Glomerular visceral epithelial cell (primary cell): ENCODE measurements at regions not wholly inside any gene's neighbourhood (a gene's known extent, or its start where the extent isn't known, plus 50 kb on each side); places are given as distances from the start of the nearest gene placed in this dataset.
A peak's percentile ranks its signal among the peaks of the same experiment; 100 is the strongest.
"Not testable (repeated sequence)": the region's sequence is repeated elsewhere in the genome, so short reads cannot be mapped to it uniquely, and the experiment has no call there.

Experiments used
- DNase-seq: peaks from one replicate; pipeline ENCODE4 v3.0.0-alpha.2; 2016; ENCODE audit errors: extremely low spot score

DNA sequence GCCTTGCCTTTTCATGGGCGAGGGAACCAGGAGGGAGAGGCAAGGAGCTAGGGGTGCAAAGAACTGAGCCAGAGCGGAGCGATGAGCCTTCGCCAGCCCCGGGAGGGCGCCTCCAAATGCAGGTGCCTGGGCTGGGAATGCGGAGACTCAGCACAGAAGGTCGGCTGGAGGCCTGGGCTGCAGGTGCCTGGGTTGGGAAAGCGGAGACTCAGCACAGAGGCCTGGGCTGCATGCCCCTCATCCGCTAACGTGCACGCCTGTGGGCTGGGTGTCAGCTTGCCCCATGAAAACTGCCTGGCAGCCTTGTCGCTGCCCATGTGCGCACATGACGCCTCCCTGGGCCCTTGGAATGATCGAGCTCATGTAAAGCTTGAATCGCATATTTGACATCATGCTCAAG is 51.8 kb downstream of the POM121L12 start:
- DNase-seq: no peak

GRCh38 chr7:53094191-53094590 is 58.8 kb downstream of the POM121L12 start:
- DNase-seq: no peak

GRCh38 chr7:53094827-53095226 is 59.4 kb downstream of the POM121L12 start:
- no peak for DNase-seq

- DNase-seq: no peak
These were observed 60.5 kb downstream of the POM121L12 start for GRCh38 chr7:53095731-53096501.

- DNase-seq: no peak
These were observed 64.7 kb downstream of the POM121L12 start for GRCh38 chr7:53100091-53100490.

DNA sequence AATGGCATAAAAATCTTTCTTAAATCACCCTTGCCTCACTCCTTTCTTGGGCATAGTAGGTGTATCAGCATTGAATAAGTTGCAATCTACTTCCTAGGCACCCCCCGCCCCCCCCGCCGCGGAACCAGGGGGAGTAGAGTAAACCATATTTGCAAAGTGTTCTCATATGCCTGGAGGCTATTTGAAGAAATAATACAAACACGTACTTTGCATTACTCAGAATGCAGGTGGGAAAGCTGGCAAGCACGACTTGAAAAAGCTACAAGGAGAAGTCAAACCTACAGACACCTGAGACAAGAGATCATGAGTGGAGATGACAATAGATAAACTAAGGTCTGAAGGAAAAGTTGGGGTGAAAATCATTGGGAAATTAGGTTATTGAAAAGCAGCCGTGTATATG is 65.6 kb downstream of the POM121L12 start:
- DNase-seq: no peak

GRCh38 chr7:53110425-53110824 is 75.0 kb downstream of the POM121L12 start:
- no peak for DNase-seq

GRCh38 chr7:53111031-53111430 is 75.6 kb downstream of the POM121L12 start:
- DNase-seq: no peak

DNA sequence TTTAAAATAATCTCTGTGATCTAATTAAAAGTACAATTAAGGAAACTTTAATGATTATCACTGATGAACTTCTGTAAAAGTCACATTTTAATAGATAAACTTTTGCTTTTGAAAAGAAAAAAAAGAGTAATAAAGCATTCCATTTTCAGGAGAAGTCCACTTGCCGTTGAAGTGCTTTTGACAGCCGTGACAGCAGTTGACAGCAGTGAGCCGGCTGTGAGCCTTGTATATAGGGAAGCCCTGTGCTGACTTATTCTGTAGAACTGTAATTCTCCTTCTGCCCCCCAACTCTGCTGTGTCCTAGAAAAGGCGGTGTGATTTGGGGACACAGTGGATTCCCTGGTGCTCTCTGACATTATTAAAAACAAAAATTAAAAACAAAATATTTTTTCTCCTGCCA is 78.0 kb downstream of the POM121L12 start:
- DNase-seq: no peak

DNA sequence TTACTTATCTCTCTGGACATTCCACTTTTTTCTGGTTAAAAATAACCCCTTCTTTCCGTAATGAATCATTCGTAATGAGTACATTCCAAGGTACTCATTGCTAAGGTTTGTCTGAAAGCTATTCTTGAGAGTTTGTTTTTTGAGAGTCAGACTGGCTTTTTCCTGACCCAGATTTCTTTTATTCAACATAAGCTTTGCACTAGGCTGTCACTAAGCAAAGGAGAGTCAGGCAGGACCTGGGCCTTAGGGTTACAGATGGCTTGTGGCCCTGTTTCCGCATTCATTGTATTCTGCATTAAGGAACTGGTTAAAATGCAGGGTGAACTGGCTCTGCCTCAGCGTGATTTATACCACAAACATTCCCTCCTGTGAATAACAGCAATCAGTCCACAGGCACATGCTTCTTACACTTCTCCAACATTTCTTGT is 84.1 kb downstream of the POM121L12 start:
- peak; percentile 3 for DNase-seq

DNA sequence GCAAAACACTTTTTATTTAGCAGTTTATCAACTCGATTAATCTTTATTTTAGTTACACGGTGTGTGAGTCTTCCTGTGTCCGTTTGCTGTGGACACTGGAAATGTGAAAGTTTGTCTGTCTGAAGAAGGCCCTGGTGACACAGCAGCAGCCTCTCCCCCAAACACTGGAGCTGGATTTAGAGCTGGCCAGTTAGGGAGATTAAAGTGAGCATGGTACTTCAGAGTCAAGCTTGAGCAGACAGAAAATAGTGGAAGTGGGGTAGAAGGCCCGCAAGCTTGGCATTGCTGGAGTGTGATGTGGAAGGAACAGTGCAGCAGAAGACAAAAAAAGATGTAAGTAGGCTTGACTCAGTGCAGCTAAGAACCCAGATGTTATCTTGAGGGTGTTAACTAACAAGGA is 85.9 kb downstream of the POM121L12 start:
- DNase-seq: no peak

GRCh38 chr7:53131697-53132096 is 96.3 kb downstream of the POM121L12 start:
- no peak for DNase-seq

- no peak for DNase-seq
These were observed 116.1 kb downstream of the POM121L12 start for GRCh38 chr7:53151496-53151895.

GRCh38 chr7:53187184-53187583 is 151.8 kb downstream of the POM121L12 start:
- not testable (repeated sequence) for DNase-seq

DNA sequence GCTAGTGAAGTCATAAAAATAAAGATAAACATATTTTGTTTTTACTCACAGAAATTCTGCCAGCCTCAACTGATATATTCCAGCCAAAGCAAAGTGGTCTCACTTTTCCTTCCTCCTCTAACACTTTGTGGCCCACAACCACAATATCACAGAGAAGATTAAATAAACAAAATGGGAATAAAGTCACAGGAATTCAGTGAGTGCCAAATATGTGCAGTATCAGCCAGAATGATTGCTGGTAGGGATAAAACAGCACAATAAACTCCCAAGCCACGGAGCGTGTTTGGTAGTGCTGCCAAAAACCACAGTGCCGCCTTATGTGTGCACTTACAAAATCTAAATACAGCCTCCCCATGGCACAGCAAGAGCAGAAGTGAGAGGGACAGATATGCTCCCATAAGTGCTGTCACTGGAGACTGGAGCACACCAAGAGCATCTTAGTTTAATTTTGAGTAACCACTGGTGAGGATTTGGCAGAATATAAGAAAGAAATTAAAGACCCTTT is 155.8 kb downstream of the POM121L12 start:
- DNase-seq: no peak

DNA sequence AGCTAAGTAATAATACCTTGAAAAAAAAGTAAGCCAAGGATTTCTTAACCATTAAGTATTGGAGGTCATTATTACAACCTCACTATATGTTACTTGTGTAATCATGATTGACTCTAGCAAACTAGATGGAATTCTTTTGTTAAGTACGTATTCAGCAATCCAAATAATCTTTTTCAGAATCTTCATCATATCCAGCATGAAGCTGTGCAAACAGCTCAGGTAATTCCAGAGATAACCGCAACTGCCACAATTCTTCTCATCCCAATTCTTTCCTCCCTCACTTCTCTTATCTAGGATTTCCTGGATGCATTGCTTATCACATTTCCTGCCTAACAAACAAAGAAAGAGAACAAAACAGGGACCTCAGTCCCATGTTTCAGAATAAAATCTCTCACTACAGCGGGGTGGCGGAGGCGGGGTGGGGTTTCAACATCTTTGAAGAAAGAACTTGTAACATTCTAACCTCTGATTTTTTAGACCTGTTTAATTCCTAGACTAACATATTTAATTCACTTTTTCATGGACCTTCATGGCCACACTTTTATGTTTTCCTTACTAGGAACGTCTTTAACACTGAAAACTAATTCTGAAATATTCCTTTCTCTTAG is 156.5 kb downstream of the POM121L12 start:
- no peak for DNase-seq

DNA sequence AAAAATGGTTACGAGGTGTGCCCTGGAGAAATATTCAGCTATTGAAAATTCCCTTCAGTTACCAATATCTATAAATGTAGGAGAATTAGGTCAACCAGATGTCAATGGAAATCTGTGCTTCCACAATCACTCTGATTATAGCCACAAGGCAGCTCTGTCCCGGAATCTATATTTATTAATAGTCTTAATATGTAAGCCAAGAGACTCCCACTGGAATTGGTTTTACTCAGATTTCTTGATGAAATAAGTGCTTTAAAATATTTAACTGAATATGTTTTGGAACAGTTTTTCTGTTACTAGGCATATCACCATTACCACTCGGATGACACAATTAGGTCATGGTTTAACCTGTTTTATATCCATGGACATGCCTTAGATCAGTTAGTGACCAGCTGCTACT is 169.6 kb downstream of the POM121L12 start:
- DNase-seq: no peak

DNA sequence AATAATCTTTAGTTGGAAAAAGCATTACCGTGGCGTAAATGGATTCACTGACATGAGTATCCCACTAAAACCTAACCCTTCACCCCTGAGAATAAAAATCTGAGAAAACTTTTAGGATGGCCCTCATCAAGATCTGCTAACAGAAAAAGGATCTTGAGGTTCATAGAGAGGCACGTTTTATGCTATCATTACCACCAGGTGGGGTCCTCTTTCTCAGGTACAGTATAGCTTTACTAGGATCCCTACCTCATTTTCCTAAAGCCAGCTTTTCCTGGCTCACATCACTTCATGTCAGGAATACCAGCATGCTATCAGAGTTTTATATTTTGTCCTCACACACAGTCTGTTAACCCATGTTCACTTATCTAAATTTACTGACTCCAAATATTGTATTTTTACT is 173.7 kb downstream of the POM121L12 start:
- no peak for DNase-seq

GRCh38 chr7:53214463-53214862 is 179.0 kb downstream of the POM121L12 start:
- no peak for DNase-seq

- no peak for DNase-seq
These were observed 183.5 kb downstream of the POM121L12 start for GRCh38 chr7:53218730-53219504.

DNA sequence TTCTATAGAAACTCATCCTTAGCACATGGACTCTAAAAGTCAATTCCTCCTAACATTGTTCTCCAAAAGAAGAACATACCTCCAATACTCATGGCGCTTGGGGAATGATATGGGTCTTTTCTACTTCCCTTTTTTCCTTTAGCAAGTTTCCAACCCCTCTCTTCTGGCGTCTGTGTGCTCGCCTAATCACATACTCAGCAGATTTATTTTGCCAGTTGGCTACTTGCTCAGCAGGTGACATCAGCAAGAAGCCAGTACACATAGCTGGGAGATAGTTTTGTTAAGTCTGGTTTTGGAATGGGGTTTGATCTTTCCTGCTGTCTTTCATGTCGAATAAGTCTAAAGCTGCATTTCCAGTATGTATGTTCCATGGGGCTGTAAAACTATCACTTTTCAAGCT is 193.8 kb downstream of the POM121L12 start:
- DNase-seq: no peak

DNA sequence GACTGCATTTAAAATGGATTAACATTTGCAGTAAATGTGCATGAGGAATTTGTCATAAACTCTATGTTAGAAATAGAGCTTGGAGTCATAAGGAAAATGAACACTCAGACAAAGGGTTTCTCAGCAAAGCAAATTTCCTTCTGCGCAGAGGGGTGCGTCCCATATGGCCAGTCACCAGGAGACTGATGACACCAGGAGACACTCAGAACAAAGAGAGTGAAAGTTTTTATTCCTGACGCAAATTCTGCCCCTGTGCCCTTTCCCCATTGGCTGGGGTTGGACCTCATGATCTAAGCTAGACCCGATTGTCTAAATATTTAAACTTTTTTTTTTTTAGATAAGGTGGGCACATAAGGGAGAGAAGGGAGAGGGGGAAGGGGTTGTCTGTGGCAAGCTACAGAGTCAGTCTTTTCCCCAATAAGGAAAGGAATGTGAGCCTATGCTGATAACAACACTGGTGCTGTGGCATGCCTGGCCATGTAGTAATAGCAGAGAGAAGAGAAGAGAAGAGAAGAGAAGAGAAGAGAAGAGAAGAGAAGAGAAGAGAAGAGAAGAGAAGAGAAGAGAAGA is 202.0 kb downstream of the POM121L12 start:
- no peak for DNase-seq
